IMR-90 (cell line): ENCODE measurements at regions not wholly inside any gene's neighbourhood (a gene's known extent, or its start where the extent isn't known, plus 50 kb on each side); places are given as distances from the start of the nearest gene placed in this dataset.

Source experiments
- ATAC-seq: fragments of 200-7000 bp; cut with Tn5 transposase; 2 replicates; pipeline ENCODE4 v1.9.1; 2020; ENCODE audit warnings: low read depth, mild to moderate bottlenecking, moderate library complexity
- BruUV-seq: library from RNA; stranded (reverse); fragments of 400-500 nt; replicated peaks from 2 replicates; lab custom pipeline; 2021; lab: Mats Ljungman, UMichigan
- CTCF ChIA-PET: fragments of 300-600 bp; formaldehyde crosslinking; extraction: SDS; loops from one replicate; lab custom pipeline; 2021; ENCODE audit warnings: antibody characterized with exemption; lab: Yijun Ruan, JAX
- POLR2A ChIA-PET: fragments of 300-600 bp; sonication (Branson Sonifier 250); formaldehyde crosslinking; loops from one replicate; lab custom pipeline; 2022; ENCODE audit warnings: antibody characterized with exemption; ENCODE audit not compliant: unreplicated experiment; lab: Charles Lee
- DNase-seq: peaks from one replicate; pipeline ENCODE4 v3.0.0; 2013
- H2AFZ ChIP-seq: replicated peaks from 2 replicates; pipeline ENCODE3; 2013; ENCODE audit warnings: low read length, mild to moderate bottlenecking; ENCODE audit not compliant: poor library complexity
- H2AK5ac ChIP-seq: 2 replicates; pipeline ENCODE4 v1.6.1; 2013; ENCODE audit warnings: low read depth, low read length, inconsistent platforms
- H2AK9ac ChIP-seq: replicated peaks from 2 replicates; pipeline ENCODE3; 2013; ENCODE audit warnings: mild to moderate bottlenecking, low read depth, low read length, moderate library complexity; ENCODE audit not compliant: poor library complexity
- H2BK120ac ChIP-seq: 2 replicates; pipeline ENCODE4 v1.6.1; 2013; ENCODE audit warnings: low read depth, low read length, inconsistent platforms
- H2BK15ac ChIP-seq: 3 replicates; pipeline ENCODE4 v1.6.1; 2013; ENCODE audit warnings: low read depth, low read length, inconsistent platforms
- H2BK20ac ChIP-seq: 2 replicates; pipeline ENCODE4 v1.6.1; 2013; ENCODE audit warnings: low read depth, mild to moderate bottlenecking, inconsistent platforms, low read length, moderate library complexity
- H2BK5ac ChIP-seq: 2 replicates; pipeline ENCODE4 v1.6.1; 2013; ENCODE audit warnings: mild to moderate bottlenecking, low read depth, low read length, inconsistent platforms; ENCODE audit not compliant: poor library complexity, severe bottlenecking
- H3K14ac ChIP-seq: replicated peaks from 2 replicates; pipeline ENCODE4 v1.6.1; 2013; ENCODE audit warnings: low read depth, low read length, inconsistent platforms
- H3K18ac ChIP-seq: 2 replicates; pipeline ENCODE4 v1.6.1; 2013; ENCODE audit warnings: low read depth, low read length, control low read depth
- H3K23ac ChIP-seq: 2 replicates; pipeline ENCODE4 v1.6.1; 2013; ENCODE audit warnings: low read depth, low read length, inconsistent platforms
- H3K27ac ChIP-seq: 2 replicates; pipeline ENCODE4 v1.5.1; 2013; ENCODE audit warnings: mild to moderate bottlenecking, control low read depth, low read length; ENCODE audit not compliant: insufficient read depth
- H3K27me3 ChIP-seq: 2 replicates; pipeline ENCODE4 v1.6.1; 2013; ENCODE audit warnings: low read length; ENCODE audit not compliant: control insufficient read depth, insufficient read depth
- H3K36me3 ChIP-seq: 2 replicates; pipeline ENCODE4 v1.6.1; 2013; ENCODE audit warnings: low read length, mixed read lengths; ENCODE audit not compliant: control insufficient read depth, insufficient read depth
- H3K4ac ChIP-seq: 2 replicates; pipeline ENCODE4 v1.6.1; 2013; ENCODE audit warnings: low read depth, low read length, inconsistent platforms
- H3K4me1 ChIP-seq: 2 replicates; pipeline ENCODE4 v1.6.1; 2013; ENCODE audit warnings: low read length, mixed read lengths; ENCODE audit not compliant: control insufficient read depth, insufficient read depth
- H3K4me2 ChIP-seq: 2 replicates; pipeline ENCODE4 v1.6.1; 2013; ENCODE audit warnings: low read depth, mild to moderate bottlenecking, control low read depth, low read length, moderate library complexity
- H3K4me3 ChIP-seq: 2 replicates; pipeline ENCODE4 v1.5.1; 2013; ENCODE audit warnings: low read depth, mild to moderate bottlenecking, control low read depth, low read length, moderate library complexity; ENCODE audit not compliant: insufficient read depth
- H3K56ac ChIP-seq: 2 replicates; pipeline ENCODE4 v1.6.1; 2013; ENCODE audit warnings: low read length, inconsistent platforms; ENCODE audit not compliant: insufficient read depth; ENCODE audit errors: extremely low read depth
- H3K79me1 ChIP-seq, 2 experiments: 2 replicates each; pipeline ENCODE4 v1.6.1; 2013; ENCODE audit warnings: low read length in 2 of 2, inconsistent platforms in 1 of 2, low read depth in 1 of 2
- H3K9ac ChIP-seq: 2 replicates; pipeline ENCODE4 v1.6.1; 2013; ENCODE audit warnings: low read depth, low read length, control low read depth
- H3K9me1 ChIP-seq: 2 replicates; pipeline ENCODE4 v1.6.1; 2013; ENCODE audit warnings: low read length, inconsistent platforms; ENCODE audit not compliant: insufficient read depth
- H3K9me3 ChIP-seq: 2 replicates; pipeline ENCODE4 v1.6.1; 2013; ENCODE audit warnings: low read length; ENCODE audit not compliant: control insufficient read depth, insufficient read depth
- H4K20me1 ChIP-seq: 2 replicates; pipeline ENCODE4 v1.6.1; 2013; ENCODE audit warnings: low read length, inconsistent platforms; ENCODE audit not compliant: insufficient read depth
- H4K5ac ChIP-seq: 2 replicates; pipeline ENCODE4 v1.6.1; 2013; ENCODE audit warnings: mild to moderate bottlenecking, low read depth, low read length, control low read depth
- H4K8ac ChIP-seq, 2 experiments: 2 replicates each; pipeline ENCODE4 v1.6.1; 2013; ENCODE audit warnings: low read depth in 2 of 2, low read length in 2 of 2, control low read depth in 1 of 2, inconsistent platforms in 1 of 2
- H4K91ac ChIP-seq: 2 replicates; pipeline ENCODE4 v1.6.1; 2013; ENCODE audit warnings: low read depth, low read length, inconsistent platforms; ENCODE audit not compliant: insufficient read depth
- CHD1 ChIP-seq: IDR thresholded peaks from 2 replicates; pipeline ENCODE4 v1.6.1; 2012; ENCODE audit warnings: low read depth, low read length, improper control_type of control experiment
- MAFK ChIP-seq: IDR thresholded peaks from 2 replicates; pipeline ENCODE4 v1.6.1; 2012; ENCODE audit warnings: low read depth, low read length, improper control_type of control experiment
- MAZ ChIP-seq: IDR thresholded peaks from 2 replicates; pipeline ENCODE4 v1.6.1; 2012; ENCODE audit warnings: low read depth, mild to moderate bottlenecking, low read length, improper control_type of control experiment, moderate library complexity, borderline replicate concordance
- NFE2L2 ChIP-seq: fragments of 150-350 bp; IDR thresholded peaks from 2 replicates; pipeline ENCODE4 v1.6.1; 2016; ENCODE audit warnings: low read depth, mild to moderate bottlenecking, low read length
- RFX5 ChIP-seq: IDR thresholded peaks from 2 replicates; pipeline ENCODE4 v1.8.0; 2012; ENCODE audit warnings: low read depth, mild to moderate bottlenecking, low read length, moderate library complexity
- WGBS, 2 experiments: methylation state at CpG; one replicate each; pipeline versions ENCODE4 v1.1.5 to v1.1.7; 2013; ENCODE audit warnings: missing lambda C conversion rate in 2 of 2; ENCODE audit not compliant: insufficient read length in 1 of 2; ENCODE audit errors: extremely low coverage in 2 of 2; 5-methylcytosine and 5-hydroxymethylcytosine counted together
- dilution Hi-C: fragments of 300-500 bp; cut with HindIII; formaldehyde crosslinking; loops from one replicate; pipeline ENCODE4 v1.14.3; 2018; ENCODE audit warnings: low sequenced_read_pairs; ENCODE audit not compliant: unreplicated experiment
- in situ Hi-C: fragments of 300-500 bp; cut with MboI; formaldehyde crosslinking; loops from 3 replicates; pipeline ENCODE4 v1.14.3; 2019; ENCODE audit warnings: low sequenced_read_pairs, inconsistent platforms, mixed read lengths
- intact Hi-C: fragments of 100-400 bp; cut with micrococcal nuclease; formaldehyde crosslinking; loops from 2 replicates; pipeline ENCODE4 v1.10.0; 2022

- Histone ChIP-seq H4K5ac (no peak overlapping the region), H3K4me1 (no peaks in the 10 kb centered on the region), H3K27me3 (no peaks in the 10 kb centered on the region), H3K27ac (no peak overlapping the region), H3K4me3 (no peak overlapping the region), H3K23ac (no peak overlapping the region), H3K9me3 (no peaks in the 10 kb centered on the region), H4K8ac (no peak overlapping the region), H2AK9ac (no peak overlapping the region), H2BK15ac (no peak overlapping the region), H3K4me2 (no peak overlapping the region), H3K56ac (no peak overlapping the region), H2BK20ac (no peak overlapping the region), H3K79me1 (no peaks in the 10 kb centered on the region), H3K9ac (no peak overlapping the region), H2AFZ (no peak overlapping the region), H2BK120ac (no peak overlapping the region), H3K4ac (no peak overlapping the region), H3K14ac (no peak overlapping the region), H4K91ac (no peak overlapping the region), H3K9me1 (no peaks in the 10 kb centered on the region), H2AK5ac (no peak overlapping the region), H2BK5ac (no peak overlapping the region), H4K20me1 (no peaks in the 10 kb centered on the region), H3K18ac (no peak overlapping the region), H3K36me3 (no peaks in the 10 kb centered on the region)
- no peak for DNase-seq
- WGBS, 2 experiments: no CpG with 5 or more reads among the region's 1 CpG
- ChIA-PET POLR2A (no interaction called here), CTCF (no interaction called here)
- intact Hi-C loops: no loop called here
- dilution Hi-C loops: no loop called here
- in situ Hi-C loops: no loop called here
- TF ChIP-seq RFX5: no peak
- TF ChIP-seq CHD1: no peak
- TF ChIP-seq NFE2L2: no peak
- no peak for TF ChIP-seq MAZ
- no peak for TF ChIP-seq MAFK
- BruUV-seq: no TSS peak
- no peak for ATAC-seq
These were observed 258.4 kb upstream of the ZNF804A start for GRCh38 chr2:184339966-184340365.
